Omental fat pad (tissue), 3 donors: ENCODE measurements at regions not wholly inside any gene's neighbourhood (a gene's known extent, or its start where the extent isn't known, plus 50 kb on each side); places are given as distances from the start of the nearest gene placed in this dataset.
"Not testable (repeated sequence)": the region's sequence is repeated elsewhere in the genome, so short reads cannot be mapped to it uniquely, and the experiment has no call there.

ENCODE experiments used
- ATAC-seq: fragments of 150-250 bp; one replicate; pipeline ENCODE4 v1.9.1; 2016; ENCODE audit warnings: mild to moderate bottlenecking, moderate library complexity; ENCODE audit not compliant: low FRiP score
- DNase-seq: peaks from one replicate; pipeline ENCODE4 v3.0.0-alpha.2; 2019; ENCODE audit warnings: low spot score
- TF ChIP-seq, protein P1 (sequence below), 3 donors: fragments of 450-650 bp; IDR thresholded peaks; one replicate each; pipeline ENCODE4 v1.5.1; 2016 to 2017; ENCODE audit warnings: antibody characterized with exemption in 3 of 3, mild to moderate bottlenecking in 3 of 3, moderate library complexity in 2 of 3

DNA sequence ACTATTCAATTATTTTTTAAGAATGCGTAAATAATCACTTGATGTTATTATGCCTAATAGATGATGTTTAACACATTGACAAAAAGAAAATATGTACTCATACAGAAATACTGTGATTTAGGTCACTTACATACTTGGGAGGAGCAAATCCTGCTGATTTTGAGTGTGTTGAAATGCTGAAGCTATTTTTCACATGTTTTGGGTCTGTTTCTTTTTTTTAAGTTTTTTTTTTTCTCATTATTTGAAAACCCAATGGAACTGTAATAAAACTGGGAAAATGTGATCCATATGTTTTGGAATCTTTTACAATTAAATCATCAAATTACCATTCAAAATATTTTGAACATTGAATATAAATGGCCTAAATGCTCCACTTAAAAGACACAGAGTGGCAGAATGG lies 366.2 kb upstream of the ADAMTS5 start:
- no peak for DNase-seq
- no peak for ATAC-seq
- TF ChIP-seq, protein P1, sequence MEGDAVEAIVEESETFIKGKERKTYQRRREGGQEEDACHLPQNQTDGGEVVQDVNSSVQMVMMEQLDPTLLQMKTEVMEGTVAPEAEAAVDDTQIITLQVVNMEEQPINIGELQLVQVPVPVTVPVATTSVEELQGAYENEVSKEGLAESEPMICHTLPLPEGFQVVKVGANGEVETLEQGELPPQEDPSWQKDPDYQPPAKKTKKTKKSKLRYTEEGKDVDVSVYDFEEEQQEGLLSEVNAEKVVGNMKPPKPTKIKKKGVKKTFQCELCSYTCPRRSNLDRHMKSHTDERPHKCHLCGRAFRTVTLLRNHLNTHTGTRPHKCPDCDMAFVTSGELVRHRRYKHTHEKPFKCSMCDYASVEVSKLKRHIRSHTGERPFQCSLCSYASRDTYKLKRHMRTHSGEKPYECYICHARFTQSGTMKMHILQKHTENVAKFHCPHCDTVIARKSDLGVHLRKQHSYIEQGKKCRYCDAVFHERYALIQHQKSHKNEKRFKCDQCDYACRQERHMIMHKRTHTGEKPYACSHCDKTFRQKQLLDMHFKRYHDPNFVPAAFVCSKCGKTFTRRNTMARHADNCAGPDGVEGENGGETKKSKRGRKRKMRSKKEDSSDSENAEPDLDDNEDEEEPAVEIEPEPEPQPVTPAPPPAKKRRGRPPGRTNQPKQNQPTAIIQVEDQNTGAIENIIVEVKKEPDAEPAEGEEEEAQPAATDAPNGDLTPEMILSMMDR (IDR thresholded peaks at IDR 0.05) = no peak

DNA sequence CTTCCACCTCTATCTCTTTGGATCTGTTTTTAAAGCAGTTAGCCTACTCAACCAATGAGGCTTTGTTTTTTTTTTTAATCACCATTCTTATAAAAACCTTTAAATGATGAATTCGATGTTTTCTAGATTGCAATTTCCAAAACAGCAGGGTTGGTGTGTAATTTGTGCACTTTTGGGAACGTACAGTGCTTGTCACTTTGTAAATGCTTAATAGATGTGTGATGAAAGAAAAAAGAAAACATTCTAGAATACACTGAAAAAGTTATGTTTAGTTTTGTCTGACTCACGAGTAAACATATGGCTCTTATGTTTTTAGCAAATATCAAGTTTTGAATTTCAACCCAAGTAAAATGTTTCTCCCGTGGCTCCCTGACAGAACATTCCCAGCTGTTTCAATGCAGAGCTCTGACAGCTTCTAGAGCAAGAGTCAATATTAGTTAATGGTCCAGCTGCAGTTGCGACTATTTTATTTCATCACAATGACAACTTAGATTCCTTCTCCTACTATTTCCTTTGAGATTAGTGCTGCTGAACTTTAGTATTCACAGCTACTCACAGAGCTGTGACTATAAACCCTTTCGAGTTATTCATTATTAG lies 362.5 kb upstream of the ADAMTS5 start:
- TF ChIP-seq, protein P1 (IDR thresholded peaks at IDR 0.05) = no peak
- DNase-seq = no peak
- ATAC-seq = no peak

GRCh38 chr21:27326301-27326700 lies 359.4 kb upstream of the ADAMTS5 start:
- TF ChIP-seq, protein P1 (IDR thresholded peaks at IDR 0.05) = no peak
- ATAC-seq = no peak
- DNase-seq = no peak

GRCh38 chr21:27323331-27323730 lies 356.4 kb upstream of the ADAMTS5 start:
- DNase-seq (no peak), ATAC-seq (no peak)
- TF ChIP-seq, protein P1 (IDR thresholded peaks at IDR 0.05) = no peak

- TF ChIP-seq, protein P1 (IDR thresholded peaks at IDR 0.05) = no peak
- ATAC-seq (no peak), DNase-seq (no peak)
Observed at GRCh38 chr21:27321791-27322190, 354.9 kb upstream of the ADAMTS5 start.

GRCh38 chr21:27320868-27321267 lies 354.0 kb upstream of the ADAMTS5 start:
- ATAC-seq = no peak
- TF ChIP-seq, protein P1 (IDR thresholded peaks at IDR 0.05) = no peak
- no peak for DNase-seq

DNA sequence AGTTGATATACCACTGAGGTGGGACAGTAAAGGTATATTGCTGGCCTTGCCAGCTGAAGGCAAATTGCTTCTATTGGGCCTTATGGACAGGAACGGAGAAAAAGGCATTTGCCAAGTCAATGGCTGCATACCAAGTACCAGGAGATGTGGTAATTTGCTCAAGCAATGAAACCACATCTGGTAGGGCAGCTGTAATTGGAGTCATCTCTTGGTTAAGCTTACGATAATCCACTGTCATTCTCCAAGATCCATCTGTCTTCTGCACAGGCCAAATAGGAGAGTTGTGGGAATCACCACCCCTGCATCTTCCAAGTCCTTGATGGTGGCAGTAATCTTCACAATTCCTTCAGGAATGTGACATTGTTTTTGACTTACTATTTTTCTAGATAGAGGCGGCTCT lies 350.7 kb upstream of the ADAMTS5 start:
- ATAC-seq, DNase-seq: not testable (repeated sequence)

DNA sequence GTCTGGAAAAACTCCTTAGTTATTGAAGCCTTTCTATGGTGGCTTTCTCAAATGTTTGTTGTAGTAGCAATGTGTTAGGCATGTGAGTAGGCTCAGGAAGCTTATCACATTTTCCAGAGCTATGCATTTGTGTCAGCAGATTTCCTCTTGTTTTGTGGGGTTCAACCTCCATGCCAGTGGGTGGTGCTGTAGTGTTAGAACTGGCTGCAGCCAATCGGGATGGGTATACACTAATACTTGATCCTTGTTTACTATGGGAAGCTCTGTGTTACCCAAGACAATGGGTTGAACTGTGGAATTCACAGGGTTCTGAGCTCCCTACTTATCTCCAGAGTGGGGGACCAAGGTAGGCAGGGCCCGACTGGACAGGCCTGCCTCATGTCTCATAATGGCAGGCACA lies 348.5 kb upstream of the ADAMTS5 start:
- TF ChIP-seq, protein P1 (IDR thresholded peaks at IDR 0.05) = no peak
- ATAC-seq (no peak), DNase-seq (no peak)
